ENCODE measurements at regions not wholly inside any gene's neighbourhood (a gene's known extent, or its start where the extent isn't known, plus 50 kb on each side); places are given as distances from the start of the nearest gene placed in this dataset.

- no peak for TF ChIP-seq CTCF (conservative IDR thresholded peaks at IDR 0.05)
- Histone ChIP-seq H3K4ac (ENCODE audit: low read depth, low read length) (no peak overlapping the region), H4K8ac (replicated peaks; ENCODE audit: insufficient read length, low read depth, low read length) (no peak overlapping the region), H2AFZ (ENCODE audit: low read length) (no peak overlapping the region), H2BK20ac (ENCODE audit: low read depth, low read length, poor library complexity, severe bottlenecking) (no peak overlapping the region), H3K79me1 (ENCODE audit: insufficient read depth, low read depth, low read length, poor library complexity, severe bottlenecking) (no peaks in the 10 kb centered on the region), H3K27me3 (ENCODE audit: insufficient read depth, low read length) (no peaks in the 10 kb centered on the region), H3T11ph (ENCODE audit: low read length) (no peak overlapping the region), H3K9me3 (ENCODE audit: control insufficient read depth, low read depth, low read length) (no peaks in the 10 kb centered on the region), H4K5ac (ENCODE audit: insufficient read length, low read depth, low read length) (no peak overlapping the region), H3K27ac (ENCODE audit: insufficient read length, low read depth, low read length) (no peak overlapping the region), H2BK12ac (ENCODE audit: insufficient read length, low read depth, low read length) (no peak overlapping the region), H3K79me2 (ENCODE audit: insufficient read depth, low read length) (no peaks in the 10 kb centered on the region), H2BK120ac (ENCODE audit: low read depth, low read length, poor library complexity, severe bottlenecking) (no peak overlapping the region), H3K56ac (ENCODE audit: insufficient read length, low read depth, low read length) (no peak overlapping the region), H3K18ac (ENCODE audit: insufficient read length, low read depth, low read length) (no peak overlapping the region), H4K91ac (ENCODE audit: insufficient read length, low read depth, low read length) (no peak overlapping the region), H3K4me1 (ENCODE audit: insufficient read depth, low read length) (no peaks in the 10 kb centered on the region; the same call in 1 of the 2 replicates), H3K23ac (ENCODE audit: insufficient read length, low read depth, low read length) (no peak overlapping the region), H3K23me2 (ENCODE audit: insufficient read length, low read depth, low read length, poor library complexity, severe bottlenecking) (no peaks in the 10 kb centered on the region), H3K9ac (ENCODE audit: extremely low read depth, insufficient read length, low read length) (no peak overlapping the region), H4K20me1 (ENCODE audit: control insufficient read depth, insufficient read depth, insufficient read length) (no peaks in the 10 kb centered on the region), H2AK5ac (ENCODE audit: insufficient read length, low read length) (no peak overlapping the region), H2BK15ac (ENCODE audit: low read depth, low read length) (no peak overlapping the region), H2BK5ac (ENCODE audit: insufficient read length, low read length) (no peak overlapping the region), H3K14ac (ENCODE audit: insufficient read depth, low read length) (no peak overlapping the region), H3K4me2 (ENCODE audit: insufficient read depth, insufficient read length, low read length) (no peak overlapping the region)
- Mint-ChIP-seq H3K36me3 (ENCODE audit: insufficient read depth in 1 of 3, low read depth in 3 of 3) (no peaks in the 10 kb centered on the region), H3K27me3 (ENCODE audit: low read depth) (peaks cover 3% of the 10 kb centered on the region; the same call in 1 of the 2 replicates), H3K9me3 (no peaks in the 10 kb centered on the region), H3K4me1 (peaks cover 0 to 3% of the 10 kb centered on the region in 2 experiments; a peak in 1 of 4 replicates), H3K4me3 (no peak overlapping the region), H3K27ac (no peak overlapping the region)
- no peak for DNase-seq
- no CpG with 5 or more reads among the region's 4 CpGs for whole genome bisulfite sequencing (ENCODE audit: extremely low coverage, insufficient read length, low lambda C conversion rate)
These were observed 303.1 kb upstream of the RUNX1 start for GRCh38 chr21:35352066-35352770.

Data from H9 (cell line).